HepG2 (cell line): ENCODE measurements at regions not wholly inside any gene's neighbourhood (a gene's known extent, or its start where the extent isn't known, plus 50 kb on each side); places are given as distances from the start of the nearest gene placed in this dataset.

Experiments
- ATAC-seq: fragments of 200-7000 bp; cut with Tn5 transposase; 3 replicates; pipeline ENCODE4 v1.9.1; 2020; ENCODE audit warnings: mild to moderate bottlenecking, moderate library complexity
- BruUV-seq: library from RNA; stranded (reverse); fragments of 400-500 nt; replicated peaks from 2 replicates; lab custom pipeline; 2021; lab: Mats Ljungman, UMichigan
- CTCF ChIA-PET: fragments of 300-600 bp; formaldehyde crosslinking; extraction: SDS; loops from one replicate; lab custom pipeline; 2021; ENCODE audit warnings: low total read pairs, inconsistent platforms, low intra/inter-chr PET ratio; lab: Yijun Ruan, JAX
- POLR2A ChIA-PET: fragments of 350-600 bp; sonication (Branson Sonifier 250); formaldehyde crosslinking; loops from one replicate; lab custom pipeline; 2020; ENCODE audit warnings: antibody characterized with exemption, inconsistent platforms; lab: Yijun Ruan, JAX
- DNase-seq: peaks from one replicate; pipeline ENCODE4 v3.0.0-alpha.2; 2015; ENCODE audit warnings: low spot score
- FAIRE-seq: peaks from 3 replicates; lab custom pipeline; 2011; peaks lifted over from hg19 to GRCh38; lab: Jason Lieb, UNC
- H2AFZ ChIP-seq: one replicate; pipeline ENCODE4 v1.6.1; 2011; ENCODE audit warnings: low read length, inconsistent platforms
- H3K27ac ChIP-seq: fragments of 300-600 bp; 3 replicates; pipeline ENCODE4 v1.8.0; 2011; ENCODE audit warnings: mixed run types, mild to moderate bottlenecking, mixed read lengths, low read length, inconsistent platforms; ENCODE audit not compliant: insufficient read depth; ENCODE audit errors: extremely low read length
- H3K27me3 ChIP-seq, 2 experiments: fragments of 200-600 bp in 1 of 2; 2 replicates in 1 of 2; 3 replicates in 1 of 2; pipeline versions ENCODE4 v1.6.0 to v1.8.0; 2011; ENCODE audit warnings: low read length in 2 of 2, mild to moderate bottlenecking in 2 of 2, moderate library complexity in 2 of 2, inconsistent platforms in 1 of 2; ENCODE audit not compliant: insufficient read depth in 2 of 2, control insufficient read depth in 1 of 2
- H3K36me3 ChIP-seq, 2 experiments: fragments of 200-600 bp in 1 of 2; replicated peaks in 1 of 2; 2 replicates in 1 of 2; 3 replicates in 1 of 2; pipeline versions ENCODE4 v1.5.1 to v1.8.0; 2011; ENCODE audit warnings: low read length in 2 of 2, inconsistent platforms in 1 of 2; ENCODE audit not compliant: insufficient read depth in 2 of 2, control insufficient read depth in 1 of 2
- H3K4me1 ChIP-seq: 2 replicates; pipeline ENCODE4 v1.5.1; 2012; ENCODE audit warnings: low read length, inconsistent platforms; ENCODE audit not compliant: insufficient read depth
- H3K4me2 ChIP-seq: 2 replicates; pipeline ENCODE4 v1.6.0; 2011; ENCODE audit warnings: low read depth, low read length, inconsistent platforms
- H3K4me3 ChIP-seq, 3 experiments: fragments of 200-600 bp in 1 of 3; sonication (generic), shearing (Covaris generic) in 1 of 3; replicated peaks in 1 of 3; 2 replicates each; pipeline ENCODE4 v1.5.1; 2011 to 2016; ENCODE audit warnings: low read length in 3 of 3, inconsistent platforms in 2 of 3, low read depth in 2 of 3, mild to moderate bottlenecking in 2 of 3, control low read depth in 1 of 3, mixed read lengths in 1 of 3; ENCODE audit not compliant: insufficient read depth in 1 of 3
- H3K79me2 ChIP-seq: one replicate; pipeline ENCODE4 v1.6.1; 2011; ENCODE audit warnings: low read length, inconsistent platforms; ENCODE audit not compliant: insufficient read depth
- H3K9ac ChIP-seq: 2 replicates; pipeline ENCODE4 v1.6.0; 2011; ENCODE audit warnings: mild to moderate bottlenecking, low read depth, low read length, inconsistent platforms; ENCODE audit not compliant: insufficient read depth
- H3K9me3 ChIP-seq: 2 replicates; pipeline ENCODE4 v1.5.1; 2012; ENCODE audit warnings: mild to moderate bottlenecking, low read length
- H4K20me1 ChIP-seq: 2 replicates; pipeline ENCODE4 v1.6.0; 2011; ENCODE audit warnings: inconsistent platforms, mild to moderate bottlenecking, low read length, moderate library complexity; ENCODE audit not compliant: insufficient read depth
- FOXP1 ChIP-seq, 2 experiments: fragments of 450-650 bp in 1 of 2; IDR thresholded peaks; 2 replicates each; pipeline ENCODE4 v1.6.1; 2017 to 2018; ENCODE audit warnings: antibody characterized with exemption in 1 of 2
- HES4 ChIP-seq: sonication (generic); formaldehyde crosslinking; IDR thresholded peaks from 2 replicates; pipeline ENCODE4 v1.9.0; 2021; ENCODE audit warnings: mild to moderate bottlenecking, missing genetic modification reagents, borderline replicate concordance
- IKZF5 ChIP-seq: IDR thresholded peaks from 2 replicates; pipeline ENCODE4 v1.6.1; 2018; ENCODE audit warnings: missing genetic modification reagents, mild to moderate bottlenecking, missing compliant biosample characterization
- LRRFIP1 ChIP-seq: sonication (generic); formaldehyde crosslinking; conservative IDR thresholded peaks from 2 replicates; pipeline ENCODE4 v1.4.0; 2020; ENCODE audit warnings: missing genetic modification reagents
- MAFG ChIP-seq: sonication (generic); formaldehyde crosslinking; IDR thresholded peaks from 2 replicates; pipeline ENCODE4 v1.5.1; 2020; ENCODE audit warnings: mild to moderate bottlenecking, missing genetic modification reagents
- PHF20 ChIP-seq: sonication (generic); formaldehyde crosslinking; IDR thresholded peaks from 2 replicates; pipeline ENCODE4 v1.5.0; 2020; ENCODE audit warnings: mild to moderate bottlenecking, missing genetic modification reagents
- SMAD3 ChIP-seq: sonication (generic); formaldehyde crosslinking; IDR thresholded peaks from 2 replicates; pipeline ENCODE4 v1.4.0; 2020; ENCODE audit warnings: missing genetic modification reagents
- STAG1 ChIP-seq: sonication (generic); formaldehyde crosslinking; IDR thresholded peaks from 2 replicates; pipeline ENCODE4 v1.4.0; 2020; ENCODE audit warnings: missing genetic modification reagents
- TP53 ChIP-seq: sonication (generic); formaldehyde crosslinking; conservative IDR thresholded peaks from 2 replicates; pipeline ENCODE4 v1.4.0; 2020; ENCODE audit warnings: missing genetic modification reagents
- ZBTB21 ChIP-seq: sonication (generic); formaldehyde crosslinking; IDR thresholded peaks from 2 replicates; pipeline ENCODE4 v1.4.0; 2020; ENCODE audit warnings: missing genetic modification reagents
- ZBTB26 ChIP-seq: IDR thresholded peaks from 2 replicates; pipeline ENCODE4 v1.6.1; 2016; ENCODE audit warnings: missing compliant biosample characterization, missing genetic modification reagents, borderline replicate concordance
- ZNF124 ChIP-seq: sonication (generic); formaldehyde crosslinking; IDR thresholded peaks from 2 replicates; pipeline ENCODE4 v1.4.0; 2020; ENCODE audit warnings: missing genetic modification reagents
- ZNF160 ChIP-seq: sonication (generic); formaldehyde crosslinking; IDR thresholded peaks from 2 replicates; pipeline ENCODE4 v1.8.0; 2022; ENCODE audit warnings: mild to moderate bottlenecking, inconsistent platforms, missing genetic modification reagents
- ZNF17 ChIP-seq: sonication (generic); formaldehyde crosslinking; IDR thresholded peaks from 2 replicates; pipeline ENCODE4 v1.5.0; 2020; ENCODE audit warnings: mild to moderate bottlenecking, missing genetic modification reagents
- ZNF367 ChIP-seq: sonication (generic); formaldehyde crosslinking; IDR thresholded peaks from 2 replicates; pipeline ENCODE4 v1.4.0; 2020; ENCODE audit warnings: missing genetic modification reagents, borderline replicate concordance
- ZNF563 ChIP-seq: sonication (generic); formaldehyde crosslinking; IDR thresholded peaks from 2 replicates; pipeline ENCODE4 v1.8.0; 2022; ENCODE audit warnings: mild to moderate bottlenecking, moderate library complexity, missing genetic modification reagents
- ZNF737 ChIP-seq: sonication (generic); formaldehyde crosslinking; IDR thresholded peaks from 2 replicates; pipeline ENCODE4 v1.5.0; 2020; ENCODE audit warnings: missing genetic modification reagents, mild to moderate bottlenecking, borderline replicate concordance
- ZNF776 ChIP-seq: sonication (generic); formaldehyde crosslinking; IDR thresholded peaks from 2 replicates; pipeline ENCODE4 v1.4.0; 2020; ENCODE audit warnings: mild to moderate bottlenecking, missing genetic modification reagents
- ZSCAN30 ChIP-seq: sonication (generic); formaldehyde crosslinking; IDR thresholded peaks from 2 replicates; pipeline ENCODE4 v1.5.0; 2020; ENCODE audit warnings: mild to moderate bottlenecking, missing genetic modification reagents
- in situ Hi-C: cut with HindIII; loops from 2 replicates; pipeline ENCODE4 v1.10.0; 2017; ENCODE audit warnings: low pct_unique_long_range_greater_than_20kb; ENCODE audit not compliant: extremely low pct_ligation_motif_present
- intact Hi-C: fragments of 100-400 bp; cut with micrococcal nuclease; formaldehyde crosslinking; loops from one replicate; pipeline ENCODE4 v1.10.0; 2022; ENCODE audit not compliant: unreplicated experiment

GRCh38 chr4:35975617-35976355 is 268.5 kb downstream of the ARAP2 start (continued):
- TF ChIP-seq ZNF737 (CRISPR knock-in tag), result no peak
- no peak for TF ChIP-seq ZNF160 (CRISPR knock-in tag)
- no peak for TF ChIP-seq LRRFIP1 (CRISPR knock-in tag)
- no peak for TF ChIP-seq ZNF17
- TF ChIP-seq ZNF124, result no peak
- no peak for TF ChIP-seq SMAD3 (CRISPR knock-in tag)
- TF ChIP-seq ZNF367 (CRISPR knock-in tag), result no peak
- no peak for TF ChIP-seq HES4 (CRISPR knock-in tag)

- DNase-seq (no peak), FAIRE-seq (no peak)
- no peak overlapping the region for H3K9ac ChIP-seq
- no peaks in the 10 kb centered on the region for H3K79me2 ChIP-seq
- ChIA-PET POLR2A (no interaction called here), CTCF (no interaction called here)
- no TSS peak for BruUV-seq
- no peaks in the 10 kb centered on the region for H3K4me1 ChIP-seq
- H3K27ac ChIP-seq, result no peak overlapping the region
- in situ Hi-C loops, result no loop called here
- no peak overlapping the region for H2AFZ ChIP-seq
- H3K4me3 ChIP-seq, result no peak overlapping the region
- H4K20me1 ChIP-seq, result no peaks in the 10 kb centered on the region
- H3K27me3 ChIP-seq, result no peaks in the 10 kb centered on the region
- H3K4me2 ChIP-seq, result no peak overlapping the region
- H3K9me3 ChIP-seq, result peaks cover 6% of the 10 kb centered on the region; the same call in 1 of the 2 replicates
- TF ChIP-seq PHF20 (CRISPR knock-in tag) (no peak), IKZF5 (CRISPR knock-in tag) (no peak), FOXP1 (IDR thresholded peaks at IDR 0.05) (no peak), FOXP1 (CRISPR knock-in tag; IDR thresholded peaks at IDR 0.05) (no peak), ZSCAN30 (no peak), ZBTB21 (CRISPR knock-in tag) (no peak), ZBTB26 (CRISPR knock-in tag) (no peak), STAG1 (no peak), ZNF563 (CRISPR knock-in tag) (no peak), ZNF776 (CRISPR knock-in tag) (no peak), TP53 (no peak), MAFG (no peak)
- TF ChIP-seq, all 625 proteins: peak for 0
- intact Hi-C loops, result no loop called here
- ATAC-seq, result no peak
- H3K36me3 ChIP-seq, result no peaks in the 10 kb centered on the region
These were observed 265.8 kb downstream of the ARAP2 start for GRCh38 chr4:35978551-35978950.
